NCI-H2029 (cell line): ENCODE measurements at regions not wholly inside any gene's neighbourhood (a gene's known extent, or its start where the extent isn't known, plus 50 kb on each side); places are given as distances from the start of the nearest gene placed in this dataset.

Experiments
- DNase-seq: peaks from one replicate; lab custom pipeline; 2025; lab: John Stamatoyannopoulos, UW

GRCh38 chr5:174191076-174191475 is 145.6 kb downstream of the NSG2 start:
- no peak for DNase-seq

GRCh38 chr5:174191850-174192655 is 146.5 kb downstream of the NSG2 start:
- DNase-seq = no peak

- DNase-seq = no peak
Observed at GRCh38 chr5:174192901-174193300, 147.4 kb downstream of the NSG2 start.

GRCh38 chr5:174195517-174195916 is 150.0 kb downstream of the NSG2 start:
- peak; percentile 68 for DNase-seq

GRCh38 chr5:174197929-174198328 is 152.4 kb downstream of the NSG2 start:
- no peak for DNase-seq

- DNase-seq = no peak
Observed at GRCh38 chr5:174198541-174198940, 153.0 kb downstream of the NSG2 start.

- DNase-seq = no peak
Observed at GRCh38 chr5:174202996-174203395, 157.5 kb downstream of the NSG2 start.

GRCh38 chr5:174204535-174205313 is 159.2 kb downstream of the NSG2 start:
- DNase-seq = peak; percentile 78

- no peak for DNase-seq
Observed at GRCh38 chr5:174205939-174206338, 160.4 kb downstream of the NSG2 start.

- no peak for DNase-seq
Observed at GRCh38 chr5:174210596-174211276, 165.2 kb downstream of the NSG2 start.

- no peak for DNase-seq
Observed at GRCh38 chr5:174211277-174211626, 165.7 kb downstream of the NSG2 start.

- DNase-seq = no peak
Observed at GRCh38 chr5:174217527-174217926, 172.0 kb downstream of the NSG2 start.

- no peak for DNase-seq
Observed at GRCh38 chr5:174218162-174218561, 172.7 kb downstream of the NSG2 start.

GRCh38 chr5:174220417-174220816 is 174.9 kb downstream of the NSG2 start:
- no peak for DNase-seq

GRCh38 chr5:174221436-174221835 is 175.9 kb downstream of the NSG2 start:
- DNase-seq = no peak

- DNase-seq = no peak
Observed at GRCh38 chr5:174221946-174222345, 176.4 kb downstream of the NSG2 start.

- DNase-seq = peak; percentile 89
Observed at GRCh38 chr5:174222891-174223290, 177.4 kb downstream of the NSG2 start.

GRCh38 chr5:174223355-174223754 is 177.8 kb downstream of the NSG2 start:
- DNase-seq = no peak

GRCh38 chr5:174229068-174229467 is 183.6 kb downstream of the NSG2 start:
- DNase-seq = no peak

- no peak for DNase-seq
Observed at GRCh38 chr5:174229514-174230370, 184.2 kb downstream of the NSG2 start.

- DNase-seq = peak; percentile 77
Observed at GRCh38 chr5:174231956-174232487, 186.5 kb downstream of the NSG2 start.

GRCh38 chr5:174234388-174234787 is 188.9 kb downstream of the NSG2 start:
- no peak for DNase-seq
